Astrocyte of the cerebellum (primary cell): ENCODE measurements at regions not wholly inside any gene's neighbourhood (a gene's known extent, or its start where the extent isn't known, plus 50 kb on each side); places are given as distances from the start of the nearest gene placed in this dataset.

ENCODE experiments used
- DNase-seq: peaks from one replicate; pipeline ENCODE4 v3.0.0-alpha.2; 2011; ENCODE audit warnings: low read depth
- H3K4me3 ChIP-seq: 2 replicates; pipeline ENCODE4 v1.5.1; 2011; ENCODE audit warnings: mild to moderate bottlenecking, low read depth, low read length, moderate library complexity
- in situ Hi-C: cut with HindIII; loops from 2 replicates; pipeline ENCODE4 v1.10.0; 2017; ENCODE audit warnings: low sequenced_read_pairs
- TF ChIP-seq, protein P1 (sequence below): IDR thresholded peaks from 2 replicates; pipeline ENCODE4 v1.5.1; 2012; ENCODE audit warnings: low read length, low read depth, moderate library complexity, mild to moderate bottlenecking; ENCODE audit errors: missing control alignments

DNA sequence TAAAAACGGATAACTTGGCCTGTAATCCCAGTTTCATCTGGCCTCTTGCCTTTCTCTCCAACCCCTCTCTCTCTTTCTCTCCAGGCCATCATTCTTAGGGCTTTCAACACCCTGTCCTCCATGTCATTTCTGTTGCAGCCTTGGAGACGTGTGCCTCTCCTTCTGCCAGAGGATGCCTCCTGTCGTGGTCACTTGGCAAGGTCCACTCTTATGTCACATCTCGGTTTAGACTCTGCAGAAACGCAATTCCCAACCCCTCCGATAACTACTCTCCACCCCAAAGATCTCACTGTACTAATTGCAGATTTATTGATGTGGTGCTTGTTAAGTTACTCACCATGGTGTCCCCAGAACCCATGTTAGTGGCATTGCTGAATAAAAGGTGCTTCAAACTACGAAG lies 787.3 kb upstream of the RBFOX1 start:
- TF ChIP-seq, protein P1, sequence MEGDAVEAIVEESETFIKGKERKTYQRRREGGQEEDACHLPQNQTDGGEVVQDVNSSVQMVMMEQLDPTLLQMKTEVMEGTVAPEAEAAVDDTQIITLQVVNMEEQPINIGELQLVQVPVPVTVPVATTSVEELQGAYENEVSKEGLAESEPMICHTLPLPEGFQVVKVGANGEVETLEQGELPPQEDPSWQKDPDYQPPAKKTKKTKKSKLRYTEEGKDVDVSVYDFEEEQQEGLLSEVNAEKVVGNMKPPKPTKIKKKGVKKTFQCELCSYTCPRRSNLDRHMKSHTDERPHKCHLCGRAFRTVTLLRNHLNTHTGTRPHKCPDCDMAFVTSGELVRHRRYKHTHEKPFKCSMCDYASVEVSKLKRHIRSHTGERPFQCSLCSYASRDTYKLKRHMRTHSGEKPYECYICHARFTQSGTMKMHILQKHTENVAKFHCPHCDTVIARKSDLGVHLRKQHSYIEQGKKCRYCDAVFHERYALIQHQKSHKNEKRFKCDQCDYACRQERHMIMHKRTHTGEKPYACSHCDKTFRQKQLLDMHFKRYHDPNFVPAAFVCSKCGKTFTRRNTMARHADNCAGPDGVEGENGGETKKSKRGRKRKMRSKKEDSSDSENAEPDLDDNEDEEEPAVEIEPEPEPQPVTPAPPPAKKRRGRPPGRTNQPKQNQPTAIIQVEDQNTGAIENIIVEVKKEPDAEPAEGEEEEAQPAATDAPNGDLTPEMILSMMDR, result no peak
- in situ Hi-C loops, result no loop called here
- DNase-seq, result no peak
- no peak overlapping the region for H3K4me3 ChIP-seq

DNA sequence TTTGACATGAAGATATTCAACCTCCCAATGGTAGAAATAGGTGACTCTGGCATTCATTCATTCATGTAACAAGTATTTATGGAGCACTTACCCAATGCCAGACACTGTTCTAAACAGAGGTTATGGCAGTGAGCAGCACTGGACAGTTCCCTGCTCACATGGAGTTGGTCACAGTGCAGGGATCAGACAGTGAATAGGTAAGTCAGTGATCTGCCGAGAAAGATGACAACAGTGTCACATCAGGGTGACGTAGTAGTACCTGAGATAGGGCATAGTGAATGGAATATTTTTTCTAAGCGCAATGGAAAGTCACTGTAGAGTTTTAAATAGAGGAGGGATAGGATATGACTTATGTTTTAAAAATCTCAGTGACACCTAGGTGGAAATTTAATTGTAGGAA lies 791.4 kb upstream of the RBFOX1 start:
- TF ChIP-seq, protein P1, result no peak
- no peak for DNase-seq
- no peak overlapping the region for H3K4me3 ChIP-seq
- in situ Hi-C loops, result no loop called here

DNA sequence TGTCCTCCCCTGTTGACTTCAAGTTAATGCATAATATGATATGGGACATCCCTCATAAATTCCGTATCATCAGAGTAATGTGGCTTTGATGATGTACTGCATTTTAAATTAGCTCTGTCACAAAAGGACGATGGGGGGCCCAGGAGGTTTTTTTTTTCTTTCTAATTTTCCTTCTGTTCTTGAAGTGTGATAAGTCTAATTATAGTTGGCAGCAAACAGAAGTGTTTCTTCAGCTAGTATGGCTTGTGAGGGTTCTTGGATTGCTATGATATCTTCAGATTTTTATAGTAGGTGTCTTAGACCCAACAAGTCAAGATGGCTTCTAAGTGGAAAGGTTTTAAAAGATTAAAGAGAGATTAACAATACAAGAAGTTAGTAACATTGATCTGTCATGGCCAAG lies 796.2 kb upstream of the RBFOX1 start:
- no peak for DNase-seq
- no peak overlapping the region for H3K4me3 ChIP-seq
- in situ Hi-C loops, result no loop called here
- TF ChIP-seq, protein P1, result no peak

DNA sequence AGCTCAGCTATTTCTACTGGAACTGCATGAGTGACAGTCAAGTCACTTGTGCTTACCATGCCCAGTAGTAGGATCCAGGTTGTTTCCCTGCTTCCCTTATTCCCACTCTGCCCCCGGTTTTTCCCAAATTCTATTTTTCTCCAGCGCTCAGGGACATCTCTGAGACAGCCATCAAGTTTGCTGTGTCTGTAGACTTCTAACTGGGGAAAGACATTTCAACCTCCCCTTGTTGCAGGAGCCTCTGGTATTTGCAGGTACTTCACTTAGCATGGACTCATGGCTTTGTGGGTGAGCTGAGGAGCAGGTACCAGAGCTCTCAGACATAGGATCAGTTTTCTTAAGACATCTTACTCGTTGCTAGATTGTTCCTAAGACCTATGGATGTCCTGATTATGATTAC lies 801.6 kb upstream of the RBFOX1 start:
- no peak for DNase-seq
- no peak overlapping the region for H3K4me3 ChIP-seq
- in situ Hi-C loops, result no loop called here
- TF ChIP-seq, protein P1, result no peak

DNA sequence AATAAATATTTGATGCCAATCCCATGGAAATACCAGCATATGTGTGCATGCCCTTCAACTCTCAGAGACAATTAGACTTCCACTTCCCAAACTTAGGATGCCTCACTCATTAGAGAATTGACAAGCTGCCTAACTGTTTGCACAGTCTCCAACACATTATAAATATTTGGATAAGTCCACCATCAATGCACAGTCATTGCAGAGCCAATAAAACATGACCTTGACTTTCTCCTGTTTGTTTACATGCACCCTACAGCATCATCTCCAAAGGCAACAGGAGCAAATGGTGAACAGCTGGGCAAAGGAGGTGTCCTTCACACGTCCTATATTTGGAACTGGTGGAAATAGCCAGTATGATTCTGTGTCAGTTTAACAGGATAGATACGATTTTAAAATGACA lies 804.4 kb upstream of the RBFOX1 start:
- no peak overlapping the region for H3K4me3 ChIP-seq
- DNase-seq, result no peak
- in situ Hi-C loops, result no loop called here
- TF ChIP-seq, protein P1, result no peak

DNA sequence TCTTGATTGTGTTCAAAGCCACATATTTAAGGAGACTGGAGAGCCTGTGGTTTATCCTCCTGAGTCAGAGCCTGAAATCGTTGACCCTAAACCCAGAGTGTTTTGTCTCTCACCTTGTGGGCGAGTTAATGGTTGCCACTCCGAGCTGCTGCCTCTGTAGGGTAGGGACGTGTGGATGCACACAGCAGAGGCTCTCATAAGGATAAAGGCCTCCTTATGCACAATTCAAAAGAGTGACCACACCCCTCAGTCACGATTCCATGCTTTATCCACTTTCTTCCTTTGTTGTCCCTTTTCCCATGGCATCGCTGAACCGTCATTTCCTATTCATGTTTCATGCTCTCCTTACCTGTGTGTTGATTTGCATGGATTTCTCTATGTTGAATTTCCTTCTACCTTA lies 805.0 kb upstream of the RBFOX1 start:
- in situ Hi-C loops, result no loop called here
- DNase-seq, result no peak

More for the DNA sequence above, 805.0 kb upstream of the RBFOX1 start:
- H3K4me3 ChIP-seq, result no peak overlapping the region
- TF ChIP-seq, protein P1, result no peak
